ENCODE measurements at regions not wholly inside any gene's neighbourhood (a gene's known extent, or its start where the extent isn't known, plus 50 kb on each side); places are given as distances from the start of the nearest gene placed in this dataset.

DNA sequence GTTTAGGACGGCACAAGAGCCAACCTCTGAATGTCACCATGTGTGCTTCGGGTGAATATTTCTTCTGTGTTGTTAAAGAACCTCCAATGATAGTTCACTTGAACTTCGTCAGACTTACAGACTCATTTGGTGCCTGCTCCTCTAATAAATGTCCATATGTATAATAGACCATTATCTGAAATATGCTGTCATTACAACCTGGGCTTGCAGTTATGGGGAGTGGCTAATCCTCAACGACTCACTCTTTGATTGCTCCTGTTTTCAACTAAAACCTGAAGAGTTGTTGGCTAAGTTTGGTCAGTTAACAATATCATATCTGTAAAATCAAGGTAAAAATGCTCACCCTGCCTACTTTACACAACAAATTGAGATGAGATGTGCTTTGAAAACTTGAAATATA is 298.7 kb upstream of the PTGER4 start:
- TF ChIP-seq, protein P1, sequence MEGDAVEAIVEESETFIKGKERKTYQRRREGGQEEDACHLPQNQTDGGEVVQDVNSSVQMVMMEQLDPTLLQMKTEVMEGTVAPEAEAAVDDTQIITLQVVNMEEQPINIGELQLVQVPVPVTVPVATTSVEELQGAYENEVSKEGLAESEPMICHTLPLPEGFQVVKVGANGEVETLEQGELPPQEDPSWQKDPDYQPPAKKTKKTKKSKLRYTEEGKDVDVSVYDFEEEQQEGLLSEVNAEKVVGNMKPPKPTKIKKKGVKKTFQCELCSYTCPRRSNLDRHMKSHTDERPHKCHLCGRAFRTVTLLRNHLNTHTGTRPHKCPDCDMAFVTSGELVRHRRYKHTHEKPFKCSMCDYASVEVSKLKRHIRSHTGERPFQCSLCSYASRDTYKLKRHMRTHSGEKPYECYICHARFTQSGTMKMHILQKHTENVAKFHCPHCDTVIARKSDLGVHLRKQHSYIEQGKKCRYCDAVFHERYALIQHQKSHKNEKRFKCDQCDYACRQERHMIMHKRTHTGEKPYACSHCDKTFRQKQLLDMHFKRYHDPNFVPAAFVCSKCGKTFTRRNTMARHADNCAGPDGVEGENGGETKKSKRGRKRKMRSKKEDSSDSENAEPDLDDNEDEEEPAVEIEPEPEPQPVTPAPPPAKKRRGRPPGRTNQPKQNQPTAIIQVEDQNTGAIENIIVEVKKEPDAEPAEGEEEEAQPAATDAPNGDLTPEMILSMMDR (IDR thresholded peaks at IDR 0.05): no peak

DNA sequence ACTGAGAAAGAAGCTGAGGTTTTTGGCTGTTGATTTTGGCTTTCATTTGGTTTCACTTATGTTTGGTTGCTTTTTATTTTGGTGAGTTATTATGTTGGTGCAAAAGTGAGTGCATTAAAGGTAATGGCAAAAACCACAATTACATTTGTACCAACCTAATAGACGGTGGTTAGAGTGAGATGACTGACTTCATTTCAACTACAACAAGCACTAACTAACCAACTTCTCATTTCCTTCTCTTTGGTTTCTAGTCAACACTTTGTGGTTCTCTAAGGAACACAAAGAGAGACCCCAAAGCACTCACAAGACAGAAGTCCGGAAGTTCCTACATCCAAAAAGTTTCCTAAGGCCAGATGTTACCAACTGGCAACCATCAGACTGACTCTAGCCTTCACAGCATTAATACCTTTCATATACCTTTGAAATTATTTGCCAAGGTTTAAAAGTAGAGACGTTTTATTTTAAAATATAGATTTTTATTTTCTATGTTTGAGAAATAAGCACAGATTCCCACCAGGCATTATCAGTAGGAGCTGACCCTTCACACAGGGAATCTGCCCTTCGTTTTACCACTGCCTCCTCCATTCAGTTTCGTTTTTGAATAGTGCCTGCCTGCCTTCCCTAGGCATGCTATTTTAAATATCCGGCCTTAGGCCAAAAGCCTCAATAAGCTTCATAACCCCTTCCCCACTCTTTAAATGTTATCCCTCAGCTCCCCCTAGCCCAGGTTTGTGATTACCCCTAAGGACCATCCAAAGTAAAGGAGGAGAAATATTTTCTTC is 301.1 kb upstream of the PTGER4 start:
- TF ChIP-seq, protein P1 (IDR thresholded peaks at IDR 0.05): no peak

DNA sequence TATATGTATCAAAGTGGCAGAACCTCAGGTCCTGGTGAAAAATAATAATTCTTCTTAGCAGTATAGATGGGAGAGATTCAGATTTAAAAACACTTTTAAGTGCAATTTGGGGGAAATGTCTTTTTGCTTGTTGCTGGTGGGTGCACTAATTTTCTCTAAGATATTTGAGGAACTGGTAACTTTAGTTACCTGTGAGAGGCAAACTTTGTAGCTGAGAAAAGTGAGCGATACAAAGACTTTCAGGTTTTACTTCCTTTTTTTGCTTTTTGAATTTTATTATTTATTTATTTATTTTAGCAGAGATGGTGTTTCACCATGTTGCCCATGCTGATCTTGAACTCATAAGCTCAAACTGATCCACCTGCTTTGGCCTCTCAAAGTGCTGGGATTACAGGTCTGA is 303.1 kb upstream of the PTGER4 start:
- TF ChIP-seq, protein P1 (IDR thresholded peaks at IDR 0.05): no peak

DNA sequence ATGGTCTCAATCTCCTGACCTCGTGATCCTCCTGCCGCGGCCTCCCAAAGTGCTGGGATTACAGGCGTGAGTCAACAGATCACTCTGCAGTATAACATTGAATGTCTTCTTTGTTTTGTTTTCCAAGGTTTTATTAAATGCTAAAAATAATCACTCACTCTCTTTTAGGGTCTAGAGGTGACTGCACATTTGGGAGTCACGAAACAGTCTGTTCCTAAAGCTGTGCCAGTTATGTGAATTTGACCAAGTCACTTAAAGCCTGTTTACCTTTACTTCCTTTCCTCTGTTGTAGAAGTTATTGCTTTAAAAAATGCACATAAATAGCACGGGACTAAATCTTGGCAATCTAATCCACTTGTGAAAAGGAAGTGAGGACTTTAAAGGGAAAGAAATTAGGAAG is 304.9 kb upstream of the PTGER4 start:
- TF ChIP-seq, protein P1 (IDR thresholded peaks at IDR 0.05): no peak

DNA sequence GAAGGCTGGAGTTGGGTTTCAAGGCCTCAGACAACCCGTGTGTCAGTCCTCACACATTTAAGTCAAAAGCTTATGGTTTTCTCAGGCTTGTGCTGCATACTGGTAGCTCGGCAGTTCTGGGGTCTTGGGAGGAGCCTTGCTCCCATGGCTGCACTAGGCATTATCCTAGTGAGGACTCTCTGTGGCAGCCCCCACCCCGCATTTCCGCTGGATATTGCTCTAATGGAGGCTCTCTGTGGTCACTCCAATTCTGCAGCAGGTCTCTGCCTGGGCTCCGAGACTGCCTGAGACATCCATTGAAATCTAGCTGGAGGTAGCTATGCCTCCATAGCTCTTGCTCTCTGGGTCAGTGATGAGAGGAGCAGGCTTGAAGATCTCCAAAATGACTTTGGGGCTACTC is 311.5 kb upstream of the PTGER4 start:
- TF ChIP-seq, protein P1 (IDR thresholded peaks at IDR 0.05): no peak

DNA sequence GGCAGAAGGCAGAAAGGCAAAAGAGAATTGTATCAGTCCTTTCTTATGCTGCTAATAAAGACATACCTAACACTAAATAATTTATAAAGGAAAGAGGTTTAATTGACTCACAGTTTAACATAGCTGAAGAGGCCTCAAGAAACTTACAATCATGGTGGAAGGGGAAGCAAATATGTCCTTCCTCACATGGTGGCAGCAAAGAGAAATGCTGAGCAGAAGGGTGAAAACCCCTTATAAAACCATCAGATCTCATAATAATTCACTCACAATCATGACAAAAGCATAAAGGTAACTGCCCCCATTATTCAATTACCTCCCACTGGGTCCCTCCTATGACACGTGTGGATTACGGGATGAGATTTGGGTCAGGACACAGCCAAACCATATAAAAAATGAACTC is 312.5 kb upstream of the PTGER4 start:
- TF ChIP-seq, protein P1 (IDR thresholded peaks at IDR 0.05): 0 out of 2 replicates have a peak, but pooled peaks have one; percentile 31

DNA sequence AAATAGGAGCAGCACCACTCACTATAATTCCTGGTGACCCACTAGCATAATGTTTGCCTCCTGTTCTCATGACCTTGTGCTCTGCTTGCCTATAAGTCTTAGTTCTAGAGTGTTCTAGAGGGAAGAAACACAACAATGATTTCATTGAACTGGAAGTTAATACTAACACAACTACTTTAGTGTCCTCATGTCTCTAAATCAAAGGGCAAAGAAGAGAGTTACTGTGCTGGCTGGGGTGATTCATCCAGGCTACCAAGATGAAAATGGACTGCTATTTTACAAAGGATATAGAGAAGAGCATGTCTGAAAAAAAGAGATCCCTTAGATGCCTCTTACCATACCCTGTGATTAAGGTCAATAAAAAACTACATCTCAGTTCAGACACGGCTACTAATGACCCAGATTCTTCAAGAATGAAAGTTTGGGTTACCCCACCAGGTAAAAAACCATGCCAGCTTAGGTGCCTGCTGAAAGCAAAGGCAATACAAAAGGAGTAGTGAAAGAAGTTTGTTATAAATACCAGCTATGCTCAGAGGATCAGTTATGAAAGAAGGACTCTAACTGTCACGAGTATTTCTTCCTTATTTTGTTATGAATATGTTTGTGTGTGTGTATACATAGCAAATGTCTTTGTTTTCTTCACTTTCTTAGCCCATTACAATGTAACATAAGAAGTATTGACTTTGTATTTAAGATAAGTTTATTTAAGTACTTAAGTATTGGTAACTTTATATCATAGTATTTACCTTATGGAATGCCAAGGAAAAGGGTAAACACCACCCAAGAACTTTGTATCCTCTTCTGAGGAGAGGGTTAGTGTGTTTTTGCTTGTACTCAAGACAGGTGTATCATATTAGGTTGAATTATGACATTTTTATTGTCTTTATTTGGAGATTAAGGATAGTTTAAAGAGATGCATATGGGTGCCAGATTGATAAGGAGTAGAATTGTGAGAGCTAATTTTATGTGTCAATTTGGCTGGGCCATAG is 314.1 kb upstream of the PTGER4 start:
- TF ChIP-seq, protein P1 (IDR thresholded peaks at IDR 0.05): no peak
